GM13976 (cell line): ENCODE measurements at regions not wholly inside any gene's neighbourhood (a gene's known extent, or its start where the extent isn't known, plus 50 kb on each side); places are given as distances from the start of the nearest gene placed in this dataset.

Source experiments
- DNase-seq: peaks from one replicate; pipeline ENCODE4 v3.0.0; 2012; ENCODE audit warnings: low spot score
- in situ Hi-C: fragments of 300-500 bp; cut with MboI; formaldehyde crosslinking; loops from one replicate; pipeline ENCODE4 v1.12.0; 2022; ENCODE audit warnings: low sequenced_read_pairs, mixed read lengths, inconsistent platforms; ENCODE audit not compliant: unreplicated experiment
- TF ChIP-seq, protein P1 (sequence below): IDR thresholded peaks from 2 replicates; pipeline ENCODE4 v1.5.1; 2012; ENCODE audit warnings: borderline replicate concordance, mild to moderate bottlenecking; ENCODE audit not compliant: insufficient read depth; ENCODE audit errors: extremely low read depth, missing control alignments, control extremely low read depth

DNA sequence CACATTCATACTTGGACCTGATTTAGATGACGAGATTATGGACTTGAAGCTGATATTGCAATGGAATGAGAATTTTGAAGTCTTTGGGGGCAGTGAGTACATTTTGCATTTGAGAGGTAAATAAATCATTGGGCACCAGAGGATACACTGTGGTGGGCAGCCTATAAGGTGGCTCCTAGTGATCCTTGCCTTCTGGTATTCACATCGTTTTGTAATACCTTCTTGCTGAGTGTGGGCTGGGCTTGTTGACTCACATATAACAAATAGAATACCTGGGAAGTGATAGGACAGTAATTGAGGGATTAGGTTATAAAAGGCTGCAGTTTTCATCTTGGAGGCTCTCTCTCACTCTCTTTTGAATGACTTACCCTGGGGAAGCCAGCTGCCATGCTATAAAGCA, 605.5 kb upstream of the KCNMB2 start:
- no peak for DNase-seq
- in situ Hi-C loops: no loop called here
- TF ChIP-seq, protein P1, sequence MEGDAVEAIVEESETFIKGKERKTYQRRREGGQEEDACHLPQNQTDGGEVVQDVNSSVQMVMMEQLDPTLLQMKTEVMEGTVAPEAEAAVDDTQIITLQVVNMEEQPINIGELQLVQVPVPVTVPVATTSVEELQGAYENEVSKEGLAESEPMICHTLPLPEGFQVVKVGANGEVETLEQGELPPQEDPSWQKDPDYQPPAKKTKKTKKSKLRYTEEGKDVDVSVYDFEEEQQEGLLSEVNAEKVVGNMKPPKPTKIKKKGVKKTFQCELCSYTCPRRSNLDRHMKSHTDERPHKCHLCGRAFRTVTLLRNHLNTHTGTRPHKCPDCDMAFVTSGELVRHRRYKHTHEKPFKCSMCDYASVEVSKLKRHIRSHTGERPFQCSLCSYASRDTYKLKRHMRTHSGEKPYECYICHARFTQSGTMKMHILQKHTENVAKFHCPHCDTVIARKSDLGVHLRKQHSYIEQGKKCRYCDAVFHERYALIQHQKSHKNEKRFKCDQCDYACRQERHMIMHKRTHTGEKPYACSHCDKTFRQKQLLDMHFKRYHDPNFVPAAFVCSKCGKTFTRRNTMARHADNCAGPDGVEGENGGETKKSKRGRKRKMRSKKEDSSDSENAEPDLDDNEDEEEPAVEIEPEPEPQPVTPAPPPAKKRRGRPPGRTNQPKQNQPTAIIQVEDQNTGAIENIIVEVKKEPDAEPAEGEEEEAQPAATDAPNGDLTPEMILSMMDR: no peak

GRCh38 chr3:177931346-177931745, 604.9 kb upstream of the KCNMB2 start:
- in situ Hi-C loops: no loop called here
- DNase-seq: no peak
- TF ChIP-seq, protein P1: no peak

GRCh38 chr3:177932346-177932745, 603.9 kb upstream of the KCNMB2 start:
- TF ChIP-seq, protein P1: no peak
- in situ Hi-C loops: no loop called here
- no peak for DNase-seq

GRCh38 chr3:177932750-177933660, 603.2 kb upstream of the KCNMB2 start:
- TF ChIP-seq, protein P1: no peak
- in situ Hi-C loops: no loop called here
- no peak for DNase-seq

DNA sequence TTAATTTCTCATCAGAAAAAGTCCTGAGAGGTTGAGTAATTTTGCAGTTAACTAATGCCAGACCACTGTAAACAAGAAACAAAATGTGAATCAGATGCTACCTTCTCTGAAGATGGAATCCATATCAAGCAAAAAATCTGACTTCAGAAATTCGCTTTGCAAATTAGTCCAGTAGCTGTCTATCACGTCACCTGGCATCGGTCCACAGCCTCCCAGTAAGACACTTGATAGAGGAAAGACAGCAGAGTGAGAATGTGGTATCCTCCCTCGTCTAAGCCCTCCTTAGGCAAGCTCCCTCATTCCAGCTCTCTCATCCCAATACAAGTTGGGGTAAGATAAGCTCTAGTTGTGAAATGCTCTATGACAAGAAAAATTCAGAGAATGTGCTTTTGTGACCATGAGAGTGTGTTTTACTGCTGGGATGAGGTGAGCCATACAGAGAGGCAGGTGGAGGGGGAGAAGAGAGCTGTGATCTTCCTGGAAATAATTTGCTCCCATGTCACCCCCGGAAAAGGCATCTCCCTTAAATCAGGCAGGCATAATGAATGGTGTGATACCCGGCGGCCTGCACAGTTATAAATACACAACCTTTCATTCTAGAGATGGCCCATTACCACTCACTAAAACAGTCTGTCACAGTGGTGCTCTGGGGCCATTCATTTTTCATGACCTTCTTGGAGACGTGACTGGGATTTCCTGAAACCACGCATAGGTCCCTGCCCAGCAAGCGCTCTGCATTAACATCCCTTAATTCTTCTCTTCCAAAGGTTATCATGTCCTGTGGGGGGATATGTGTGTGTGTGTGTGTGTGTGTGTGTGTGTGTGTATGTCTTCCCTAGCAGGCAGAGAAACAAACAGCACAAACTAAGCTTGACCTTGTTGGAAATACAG, 602.0 kb upstream of the KCNMB2 start:
- in situ Hi-C loops: no loop called here
- DNase-seq: no peak
- TF ChIP-seq, protein P1: no peak

GRCh38 chr3:177935047-177935446, 601.2 kb upstream of the KCNMB2 start:
- TF ChIP-seq, protein P1: no peak
- in situ Hi-C loops: no loop called here
- no peak for DNase-seq
